Endothelial cell (in vitro differentiated cells): ENCODE measurements at regions not wholly inside any gene's neighbourhood (a gene's known extent, or its start where the extent isn't known, plus 50 kb on each side); places are given as distances from the start of the nearest gene placed in this dataset.

Experiments used
- DNase-seq: peaks from one replicate; pipeline ENCODE4 v3.0.0; 2021; ENCODE audit warnings: low spot score
- H3K27ac Mint-ChIP-seq: one replicate; pipeline ENCODE4 v1.8.0; 2021; ENCODE audit warnings: mixed read lengths, inconsistent platforms; ENCODE audit not compliant: unreplicated experiment
- H3K27me3 Mint-ChIP-seq: one replicate; pipeline ENCODE4 v1.8.0; 2021; ENCODE audit warnings: mild to moderate bottlenecking, moderate library complexity, mixed read lengths, inconsistent platforms; ENCODE audit not compliant: unreplicated experiment
- H3K36me3 Mint-ChIP-seq: one replicate; pipeline ENCODE4 v1.8.0; 2021; ENCODE audit warnings: mild to moderate bottlenecking, low read depth, mixed read lengths, inconsistent platforms; ENCODE audit not compliant: unreplicated experiment
- H3K4me1 Mint-ChIP-seq: one replicate; pipeline ENCODE4 v1.8.0; 2021; ENCODE audit warnings: mild to moderate bottlenecking, mixed read lengths, inconsistent platforms; ENCODE audit not compliant: unreplicated experiment
- H3K4me3 Mint-ChIP-seq: one replicate; pipeline ENCODE4 v1.8.0; 2021; ENCODE audit warnings: mild to moderate bottlenecking, mixed read lengths, inconsistent platforms; ENCODE audit not compliant: unreplicated experiment
- H3K9me3 Mint-ChIP-seq: one replicate; pipeline ENCODE4 v1.8.0; 2021; ENCODE audit warnings: mixed read lengths, inconsistent platforms; ENCODE audit not compliant: unreplicated experiment
- TF ChIP-seq, protein P1 (sequence below): fragments of 200-600 bp; sonication (generic); IDR thresholded peaks from one replicate; pipeline ENCODE4 v1.5.0; 2021; ENCODE audit warnings: antibody characterized with exemption; ENCODE audit not compliant: unreplicated experiment

DNA sequence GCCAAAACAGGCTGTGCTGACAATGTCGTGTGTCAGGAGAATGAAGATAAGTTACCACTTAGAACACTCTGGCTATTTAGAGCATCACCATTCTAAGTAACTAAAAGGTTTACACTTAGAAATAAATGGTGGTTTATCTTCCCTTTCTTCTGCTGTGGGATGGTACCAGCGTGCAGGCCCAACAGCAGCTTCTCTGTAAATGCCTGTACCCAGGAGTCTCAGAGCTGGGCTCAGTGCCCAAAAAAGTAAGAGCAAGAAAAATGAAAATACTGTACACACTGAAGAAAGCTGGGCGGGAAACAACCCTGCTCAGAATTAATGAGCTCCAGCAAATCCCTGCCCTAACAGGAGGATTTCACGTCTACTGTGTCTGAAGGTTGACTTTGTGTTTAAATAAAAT is 206.5 kb downstream of the MFSD1 start:
- no peak overlapping the region for H3K27ac Mint-ChIP-seq
- no peak for DNase-seq
- no peaks in the 10 kb centered on the region for H3K9me3 Mint-ChIP-seq
- TF ChIP-seq, protein P1, sequence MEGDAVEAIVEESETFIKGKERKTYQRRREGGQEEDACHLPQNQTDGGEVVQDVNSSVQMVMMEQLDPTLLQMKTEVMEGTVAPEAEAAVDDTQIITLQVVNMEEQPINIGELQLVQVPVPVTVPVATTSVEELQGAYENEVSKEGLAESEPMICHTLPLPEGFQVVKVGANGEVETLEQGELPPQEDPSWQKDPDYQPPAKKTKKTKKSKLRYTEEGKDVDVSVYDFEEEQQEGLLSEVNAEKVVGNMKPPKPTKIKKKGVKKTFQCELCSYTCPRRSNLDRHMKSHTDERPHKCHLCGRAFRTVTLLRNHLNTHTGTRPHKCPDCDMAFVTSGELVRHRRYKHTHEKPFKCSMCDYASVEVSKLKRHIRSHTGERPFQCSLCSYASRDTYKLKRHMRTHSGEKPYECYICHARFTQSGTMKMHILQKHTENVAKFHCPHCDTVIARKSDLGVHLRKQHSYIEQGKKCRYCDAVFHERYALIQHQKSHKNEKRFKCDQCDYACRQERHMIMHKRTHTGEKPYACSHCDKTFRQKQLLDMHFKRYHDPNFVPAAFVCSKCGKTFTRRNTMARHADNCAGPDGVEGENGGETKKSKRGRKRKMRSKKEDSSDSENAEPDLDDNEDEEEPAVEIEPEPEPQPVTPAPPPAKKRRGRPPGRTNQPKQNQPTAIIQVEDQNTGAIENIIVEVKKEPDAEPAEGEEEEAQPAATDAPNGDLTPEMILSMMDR = no peak
- no peaks in the 10 kb centered on the region for H3K27me3 Mint-ChIP-seq
- no peak overlapping the region for H3K4me3 Mint-ChIP-seq
- no peaks in the 10 kb centered on the region for H3K36me3 Mint-ChIP-seq
- H3K4me1 Mint-ChIP-seq = peaks cover 6% of the 10 kb centered on the region

- TF ChIP-seq, protein P1 = no peak
- Mint-ChIP-seq H3K9me3 (no peaks in the 10 kb centered on the region), H3K4me3 (no peak overlapping the region), H3K36me3 (no peaks in the 10 kb centered on the region), H3K4me1 (no peaks in the 10 kb centered on the region), H3K27ac (no peak overlapping the region), H3K27me3 (no peaks in the 10 kb centered on the region)
- no peak for DNase-seq
Observed at GRCh38 chr3:159018341-159018740, 216.5 kb downstream of the MFSD1 start.

GRCh38 chr3:159025733-159026132 is 223.9 kb downstream of the MFSD1 start:
- DNase-seq = no peak
- Mint-ChIP-seq H3K4me3 (no peak overlapping the region), H3K27ac (no peak overlapping the region), H3K27me3 (peaks cover 2% of the 10 kb centered on the region), H3K4me1 (no peaks in the 10 kb centered on the region), H3K36me3 (no peaks in the 10 kb centered on the region), H3K9me3 (no peaks in the 10 kb centered on the region)
- TF ChIP-seq, protein P1 = no peak

- TF ChIP-seq, protein P1 = no peak
- Mint-ChIP-seq H3K4me3 (no peak overlapping the region), H3K4me1 (no peaks in the 10 kb centered on the region), H3K36me3 (no peaks in the 10 kb centered on the region), H3K27me3 (peaks cover 2% of the 10 kb centered on the region), H3K9me3 (no peaks in the 10 kb centered on the region), H3K27ac (no peak overlapping the region)
- no peak for DNase-seq
Observed at GRCh38 chr3:159026510-159026909, 224.7 kb downstream of the MFSD1 start.

DNA sequence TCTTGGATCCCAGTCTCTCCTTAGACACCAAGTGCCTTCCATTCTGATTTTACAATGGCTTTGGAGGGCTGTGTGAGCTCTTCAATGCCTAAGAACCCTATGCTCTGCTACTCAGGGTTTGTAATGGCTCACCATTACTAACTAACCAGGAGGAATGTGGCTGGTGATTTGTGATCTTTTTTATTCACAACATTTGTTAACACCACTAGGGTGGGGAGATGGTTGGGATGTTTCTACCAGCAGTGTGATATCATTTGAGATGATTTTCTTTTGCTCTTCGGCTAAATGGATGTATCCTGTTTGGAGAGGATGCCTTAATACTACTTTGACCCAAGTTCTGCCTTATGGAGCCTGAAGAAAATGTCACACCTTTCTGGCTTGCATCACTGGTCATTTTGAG is 226.9 kb downstream of the MFSD1 start:
- H3K36me3 Mint-ChIP-seq = no peaks in the 10 kb centered on the region
- no peak overlapping the region for H3K27ac Mint-ChIP-seq
- peaks cover 2% of the 10 kb centered on the region for H3K27me3 Mint-ChIP-seq
- no peaks in the 10 kb centered on the region for H3K4me1 Mint-ChIP-seq
- no peak overlapping the region for H3K4me3 Mint-ChIP-seq
- no peak for DNase-seq
- TF ChIP-seq, protein P1 = no peak
- H3K9me3 Mint-ChIP-seq = no peaks in the 10 kb centered on the region
